ENCODE measurements at regions not wholly inside any gene's neighbourhood (a gene's known extent, or its start where the extent isn't known, plus 50 kb on each side); places are given as distances from the start of the nearest gene placed in this dataset.

DNA sequence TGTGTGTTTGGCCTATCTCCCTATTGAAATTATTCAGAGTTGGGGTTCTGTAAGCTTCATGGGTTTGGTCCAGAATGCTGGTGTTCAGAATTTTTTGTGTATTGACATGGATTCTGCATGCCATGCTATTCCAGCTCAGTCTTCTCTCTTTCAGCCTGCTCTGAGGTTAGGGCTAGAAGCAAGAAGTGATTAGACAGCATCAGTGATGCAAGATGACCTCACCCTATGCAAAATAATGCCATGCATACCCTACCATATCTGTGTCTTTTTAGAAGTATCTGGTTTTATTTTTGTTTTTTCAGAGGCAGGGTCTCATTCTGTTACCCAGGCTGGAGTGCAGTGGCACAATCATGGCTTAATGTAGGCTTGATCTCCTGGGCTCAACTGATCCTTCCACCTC lies 175.6 kb upstream of the SKOR2 start:
- peaks cover 3% of the 10 kb centered on the region for H3K9me3 Mint-ChIP-seq (ENCODE audit: unreplicated experiment)
- Histone ChIP-seq H2AFZ (ENCODE audit: low read depth, low read length) (no peak overlapping the region), H3K4me3 (ENCODE audit: insufficient read depth, low read depth, low read length) (no peak overlapping the region), H3K9ac (ENCODE audit: low read length) (no peak overlapping the region), H4K20me1 (ENCODE audit: insufficient read depth, low read length) (no peaks in the 10 kb centered on the region), H3K27me3 (ENCODE audit: insufficient read depth, low read length) (no peaks in the 10 kb centered on the region), H3K4me2 (ENCODE audit: low read length) (no peak overlapping the region), H3K27ac (ENCODE audit: low read depth, low read length) (no peak overlapping the region), H3K79me2 (ENCODE audit: insufficient read depth, low read length) (no peaks in the 10 kb centered on the region), H3K4me1 (ENCODE audit: insufficient read depth, low read length) (no peaks in the 10 kb centered on the region), H3K36me3 (ENCODE audit: insufficient read depth, low read length) (no peaks in the 10 kb centered on the region), H3K9me3 (ENCODE audit: insufficient read depth, low read depth, low read length) (no peaks in the 10 kb centered on the region)
- H3K4me1 Mint-ChIP-seq (ENCODE audit: low read depth, unreplicated experiment): no peaks in the 10 kb centered on the region
- no peak for FAIRE-seq
- peaks cover 66% of the 10 kb centered on the region for H3K27me3 Mint-ChIP-seq (ENCODE audit: low read depth, unreplicated experiment)
- no peaks in the 10 kb centered on the region for H3K36me3 Mint-ChIP-seq (ENCODE audit: low read depth, unreplicated experiment)
- H3K27ac Mint-ChIP-seq (ENCODE audit: unreplicated experiment): no peak overlapping the region
- TF ChIP-seq, protein P1, sequence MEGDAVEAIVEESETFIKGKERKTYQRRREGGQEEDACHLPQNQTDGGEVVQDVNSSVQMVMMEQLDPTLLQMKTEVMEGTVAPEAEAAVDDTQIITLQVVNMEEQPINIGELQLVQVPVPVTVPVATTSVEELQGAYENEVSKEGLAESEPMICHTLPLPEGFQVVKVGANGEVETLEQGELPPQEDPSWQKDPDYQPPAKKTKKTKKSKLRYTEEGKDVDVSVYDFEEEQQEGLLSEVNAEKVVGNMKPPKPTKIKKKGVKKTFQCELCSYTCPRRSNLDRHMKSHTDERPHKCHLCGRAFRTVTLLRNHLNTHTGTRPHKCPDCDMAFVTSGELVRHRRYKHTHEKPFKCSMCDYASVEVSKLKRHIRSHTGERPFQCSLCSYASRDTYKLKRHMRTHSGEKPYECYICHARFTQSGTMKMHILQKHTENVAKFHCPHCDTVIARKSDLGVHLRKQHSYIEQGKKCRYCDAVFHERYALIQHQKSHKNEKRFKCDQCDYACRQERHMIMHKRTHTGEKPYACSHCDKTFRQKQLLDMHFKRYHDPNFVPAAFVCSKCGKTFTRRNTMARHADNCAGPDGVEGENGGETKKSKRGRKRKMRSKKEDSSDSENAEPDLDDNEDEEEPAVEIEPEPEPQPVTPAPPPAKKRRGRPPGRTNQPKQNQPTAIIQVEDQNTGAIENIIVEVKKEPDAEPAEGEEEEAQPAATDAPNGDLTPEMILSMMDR (IDR thresholded peaks at IDR 0.05; ENCODE audit: insufficient read depth, low read depth, low read length): no peak
- no peak for TF ChIP-seq EZH2 (IDR thresholded peaks at IDR 0.05; ENCODE audit: insufficient read depth, low read length)
- no peak overlapping the region for H3K4me3 Mint-ChIP-seq (ENCODE audit: unreplicated experiment)
- DNase-seq (ENCODE audit: low read depth): no peak

DNA sequence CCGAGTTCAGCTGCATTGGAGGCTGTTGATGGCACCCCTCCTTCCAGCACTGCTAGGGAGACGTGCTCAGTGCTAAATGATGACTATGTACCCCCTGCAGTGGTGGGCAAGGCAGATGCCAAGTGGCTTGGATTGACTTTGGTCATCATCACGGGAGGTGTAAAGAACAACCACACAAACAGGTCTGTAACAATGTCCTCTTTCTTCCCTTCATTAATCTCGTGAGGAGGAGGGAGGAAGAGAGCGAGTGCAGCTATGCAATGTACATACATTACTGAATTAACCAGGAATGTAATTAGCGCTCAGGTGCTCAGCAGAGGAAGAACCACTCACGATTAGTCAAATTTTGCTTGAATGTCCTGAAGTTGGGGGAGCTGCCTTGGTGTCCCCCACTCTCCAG lies 173.9 kb upstream of the SKOR2 start:
- H3K36me3 ChIP-seq (ENCODE audit: insufficient read depth, low read length): no peaks in the 10 kb centered on the region
- no peak overlapping the region for H2AFZ ChIP-seq (ENCODE audit: low read depth, low read length)
- H3K9me3 Mint-ChIP-seq (ENCODE audit: unreplicated experiment): peaks cover 3% of the 10 kb centered on the region
- H3K27me3 ChIP-seq (ENCODE audit: insufficient read depth, low read length): no peaks in the 10 kb centered on the region
- no peak overlapping the region for H3K27ac ChIP-seq (ENCODE audit: low read depth, low read length)
- H3K4me3 ChIP-seq (ENCODE audit: insufficient read depth, low read depth, low read length): no peak overlapping the region
- no peaks in the 10 kb centered on the region for H3K36me3 Mint-ChIP-seq (ENCODE audit: low read depth, unreplicated experiment)
- H3K4me3 Mint-ChIP-seq (ENCODE audit: unreplicated experiment): no peak overlapping the region
- no peaks in the 10 kb centered on the region for H3K4me1 ChIP-seq (ENCODE audit: insufficient read depth, low read length)
- no peaks in the 10 kb centered on the region for H3K9me3 ChIP-seq (ENCODE audit: insufficient read depth, low read depth, low read length)
- H3K27me3 Mint-ChIP-seq (ENCODE audit: low read depth, unreplicated experiment): peaks cover 57% of the 10 kb centered on the region
- no peak for TF ChIP-seq EZH2 (IDR thresholded peaks at IDR 0.05; ENCODE audit: insufficient read depth, low read length)
- TF ChIP-seq, protein P1 (IDR thresholded peaks at IDR 0.05; ENCODE audit: insufficient read depth, low read depth, low read length): no peak
- no peak overlapping the region for H3K27ac Mint-ChIP-seq (ENCODE audit: unreplicated experiment)
- no peaks in the 10 kb centered on the region for H3K79me2 ChIP-seq (ENCODE audit: insufficient read depth, low read length)
- no peak overlapping the region for H3K4me2 ChIP-seq (ENCODE audit: low read length)
- H3K4me1 Mint-ChIP-seq (ENCODE audit: low read depth, unreplicated experiment): no peaks in the 10 kb centered on the region
- H3K9ac ChIP-seq (ENCODE audit: low read length): no peak overlapping the region
- FAIRE-seq (no peak), DNase-seq (ENCODE audit: low read depth) (no peak)
- H4K20me1 ChIP-seq (ENCODE audit: insufficient read depth, low read length): no peaks in the 10 kb centered on the region

DNA sequence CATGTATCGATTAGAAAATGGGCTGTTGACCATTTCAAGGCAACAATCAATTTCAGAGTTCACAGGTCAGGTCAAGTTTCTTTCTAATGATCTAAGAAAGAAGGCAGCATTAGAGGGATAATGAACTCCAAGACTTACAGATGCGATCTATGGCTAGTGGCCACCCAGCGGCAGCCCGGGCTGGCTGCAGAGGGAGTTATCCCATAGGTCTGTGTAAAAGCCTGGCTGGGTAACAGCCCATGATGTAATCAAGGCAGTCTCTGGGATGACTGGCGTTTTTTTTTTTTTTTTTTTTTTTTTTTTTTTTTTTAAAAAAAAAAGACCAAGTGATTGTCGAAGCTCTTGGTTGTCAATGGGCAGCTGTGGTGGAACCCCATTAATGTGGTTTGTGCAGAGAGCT lies 171.1 kb upstream of the SKOR2 start:
- no peak for TF ChIP-seq EZH2 (IDR thresholded peaks at IDR 0.05; ENCODE audit: insufficient read depth, low read length)
- TF ChIP-seq, protein P1 (IDR thresholded peaks at IDR 0.05; ENCODE audit: insufficient read depth, low read depth, low read length): no peak
- DNase-seq (ENCODE audit: low read depth): no peak
- peaks cover 10% of the 10 kb centered on the region for H3K4me1 Mint-ChIP-seq (ENCODE audit: low read depth, unreplicated experiment)
- Histone ChIP-seq H3K27ac (ENCODE audit: low read depth, low read length) (no peak overlapping the region), H3K79me2 (ENCODE audit: insufficient read depth, low read length) (no peaks in the 10 kb centered on the region), H3K36me3 (ENCODE audit: insufficient read depth, low read length) (no peaks in the 10 kb centered on the region), H3K4me2 (ENCODE audit: low read length) (no peak overlapping the region), H3K27me3 (ENCODE audit: insufficient read depth, low read length) (no peaks in the 10 kb centered on the region), H3K4me3 (ENCODE audit: insufficient read depth, low read depth, low read length) (no peak overlapping the region), H3K9ac (ENCODE audit: low read length) (no peak overlapping the region), H4K20me1 (ENCODE audit: insufficient read depth, low read length) (no peaks in the 10 kb centered on the region), H2AFZ (ENCODE audit: low read depth, low read length) (no peak overlapping the region), H3K4me1 (ENCODE audit: insufficient read depth, low read length) (no peaks in the 10 kb centered on the region), H3K9me3 (ENCODE audit: insufficient read depth, low read depth, low read length) (no peaks in the 10 kb centered on the region)
- H3K4me3 Mint-ChIP-seq (ENCODE audit: unreplicated experiment): no peak overlapping the region
- no peak for FAIRE-seq
- no peaks in the 10 kb centered on the region for H3K36me3 Mint-ChIP-seq (ENCODE audit: low read depth, unreplicated experiment)
- H3K9me3 Mint-ChIP-seq (ENCODE audit: unreplicated experiment): no peaks in the 10 kb centered on the region
- no peak overlapping the region for H3K27ac Mint-ChIP-seq (ENCODE audit: unreplicated experiment)
- peaks cover 46% of the 10 kb centered on the region for H3K27me3 Mint-ChIP-seq (ENCODE audit: low read depth, unreplicated experiment)

Data from astrocyte (in vitro differentiated cells and primary cell).